ENCODE measurements at regions not wholly inside any gene's neighbourhood (a gene's known extent, or its start where the extent isn't known, plus 50 kb on each side); places are given as distances from the start of the nearest gene placed in this dataset.
"Not testable (repeated sequence)": the region's sequence is repeated elsewhere in the genome, so short reads cannot be mapped to it uniquely, and the experiment has no call there.

DNA sequence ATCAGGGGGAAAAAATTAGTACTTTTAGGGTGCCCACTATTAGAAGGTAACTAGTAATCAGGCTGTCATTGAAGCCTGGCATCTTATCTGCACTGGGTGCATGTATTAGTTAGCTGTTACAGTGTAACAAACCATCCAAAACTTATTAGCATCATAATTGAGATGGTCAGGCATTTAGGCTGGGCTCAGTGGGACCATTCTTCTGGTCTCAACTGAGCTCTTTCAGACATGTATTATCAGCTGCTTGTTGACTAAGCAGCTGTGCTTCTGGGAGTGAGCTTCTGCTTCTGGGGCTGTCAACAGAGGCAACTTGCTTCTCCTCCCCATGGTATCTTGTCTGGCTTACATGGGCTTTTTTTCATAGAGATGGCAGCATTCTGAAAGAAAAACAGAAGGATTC, 154.0 kb upstream of the ZNF92 start:
- Histone ChIP-seq H3K4me3 (ENCODE audit: low read length) (no peak overlapping the region), H3K36me3 (ENCODE audit: control insufficient read depth, insufficient read depth, low read length) (no peaks in the 10 kb centered on the region), H3K9ac (ENCODE audit: low read length) (no peak overlapping the region)

DNA sequence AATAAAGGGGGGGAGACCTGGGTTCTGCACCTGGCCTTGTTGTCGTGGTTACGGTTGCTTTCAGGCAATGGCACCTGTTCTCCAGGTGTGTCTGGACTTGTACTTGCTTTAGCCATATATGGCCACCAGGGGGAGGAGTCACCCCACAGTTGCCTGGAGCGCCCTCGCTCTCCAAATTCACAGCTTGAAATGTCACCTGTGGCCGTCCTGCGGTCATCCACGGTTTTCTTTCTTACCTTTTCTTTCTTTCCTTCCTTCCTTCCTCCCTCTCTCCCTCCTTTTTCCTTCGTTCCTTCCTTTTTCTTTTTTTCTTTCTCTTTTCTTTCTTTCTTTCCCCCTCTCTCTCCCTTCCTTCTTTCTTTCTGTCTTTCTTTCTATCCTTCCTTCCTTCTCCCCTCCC, 157.2 kb upstream of the ZNF92 start:
- H3K9me3 ChIP-seq (ENCODE audit: control insufficient read depth, low read length) = no peaks in the 10 kb centered on the region
- H3K4me1 ChIP-seq (ENCODE audit: control insufficient read depth, insufficient read depth, low read length) = no peaks in the 10 kb centered on the region
- H3K9ac ChIP-seq (ENCODE audit: low read length) = no peak overlapping the region
- H3K27me3 ChIP-seq (ENCODE audit: control insufficient read depth, insufficient read depth, low read length) = no peaks in the 10 kb centered on the region
- H3K4me3 ChIP-seq (ENCODE audit: low read length) = no peak overlapping the region
- no peaks in the 10 kb centered on the region for H3K36me3 ChIP-seq (ENCODE audit: control insufficient read depth, insufficient read depth, low read length)

More for the DNA sequence above, 154.0 kb upstream of the ZNF92 start:
- Histone ChIP-seq H3K27me3 (ENCODE audit: control insufficient read depth, insufficient read depth, low read length) (no peaks in the 10 kb centered on the region), H3K4me1 (ENCODE audit: control insufficient read depth, insufficient read depth, low read length) (no peaks in the 10 kb centered on the region), H3K9me3 (ENCODE audit: control insufficient read depth, low read length) (no peaks in the 10 kb centered on the region)

DNA sequence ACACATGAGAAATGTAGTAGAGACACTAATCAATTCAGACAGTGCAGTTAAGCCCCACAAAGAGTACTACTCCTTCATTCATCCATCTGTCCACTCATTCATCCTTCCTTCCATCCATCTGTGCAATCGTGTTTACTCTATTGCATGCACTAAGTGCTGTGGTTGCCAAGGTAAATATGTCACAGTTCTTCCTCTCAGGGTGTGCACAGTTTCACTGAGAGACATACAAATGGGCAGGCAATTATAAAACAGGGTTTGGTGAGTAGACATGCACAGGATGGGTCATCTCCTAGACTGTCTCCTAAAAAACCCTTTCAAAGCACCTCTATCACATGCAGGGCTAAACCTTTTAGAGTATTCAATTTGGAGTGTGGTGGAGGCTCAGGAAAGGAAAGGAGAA, 160.4 kb upstream of the ZNF92 start:
- H3K4me3 ChIP-seq (ENCODE audit: low read length); H3K36me3 ChIP-seq (ENCODE audit: control insufficient read depth, insufficient read depth, low read length); H3K9ac ChIP-seq (ENCODE audit: low read length); H3K4me1 ChIP-seq (ENCODE audit: control insufficient read depth, insufficient read depth, low read length); H3K9me3 ChIP-seq (ENCODE audit: control insufficient read depth, low read length); H3K27me3 ChIP-seq (ENCODE audit: control insufficient read depth, insufficient read depth, low read length): not testable (repeated sequence)

DNA sequence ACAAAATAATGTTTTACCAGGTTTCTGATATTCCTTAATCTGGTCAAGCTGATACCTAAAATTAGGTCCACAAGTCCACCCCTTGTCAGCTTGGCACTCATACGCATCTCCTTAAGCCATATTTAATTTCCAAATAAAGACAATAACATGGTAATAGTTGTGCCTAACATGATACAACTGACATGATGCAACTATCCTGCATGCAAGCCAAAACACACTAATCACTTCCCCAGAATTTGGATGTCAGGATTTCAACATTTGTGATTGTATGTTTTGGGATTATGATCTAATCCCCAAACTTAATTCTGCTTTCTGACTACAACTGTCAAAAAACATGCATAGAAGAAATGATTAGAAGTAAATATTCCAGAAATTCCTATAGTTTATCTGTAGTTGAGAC, 174.4 kb upstream of the ZNF92 start:
- not testable (repeated sequence) for H3K36me3 ChIP-seq (ENCODE audit: control insufficient read depth, insufficient read depth, low read length); H3K4me3 ChIP-seq (ENCODE audit: low read length); H3K27me3 ChIP-seq (ENCODE audit: control insufficient read depth, insufficient read depth, low read length); H3K9me3 ChIP-seq (ENCODE audit: control insufficient read depth, low read length); H3K9ac ChIP-seq (ENCODE audit: low read length); H3K4me1 ChIP-seq (ENCODE audit: control insufficient read depth, insufficient read depth, low read length)

DNA sequence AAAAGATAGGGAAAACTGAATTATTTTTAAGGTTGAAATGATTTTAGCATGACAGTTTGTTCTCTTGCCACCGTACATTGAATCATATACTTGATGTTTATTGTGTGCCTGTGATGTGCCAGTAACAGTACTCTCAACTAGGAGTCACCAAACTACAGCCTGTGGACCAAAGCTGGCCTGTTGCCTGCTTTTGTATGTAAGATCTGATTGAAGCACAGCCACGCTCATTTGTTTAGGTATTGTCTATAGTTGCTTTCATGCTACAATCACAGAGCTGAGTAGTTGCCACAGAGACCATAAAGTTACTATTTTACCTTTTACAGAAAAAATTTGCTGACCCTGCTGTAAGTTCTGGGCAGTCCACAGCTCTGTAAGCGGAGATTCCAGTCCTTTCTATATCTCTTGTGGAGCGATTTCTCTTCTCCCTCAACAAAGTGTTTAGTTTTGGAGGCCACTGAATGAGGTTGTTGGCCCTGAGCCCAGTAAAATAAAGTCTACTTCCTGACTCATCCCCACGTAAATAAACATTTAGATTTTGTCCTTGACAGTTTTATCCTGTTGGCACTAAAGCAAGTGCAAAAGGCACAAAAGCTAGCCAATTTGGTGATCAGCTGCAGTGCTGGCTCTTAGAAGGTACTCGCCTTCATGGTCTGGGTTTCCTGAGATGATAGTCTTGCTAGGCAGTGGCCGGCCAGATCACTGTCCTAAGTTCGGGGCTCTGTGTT, 180.2 kb upstream of the ZNF92 start:
- not testable (repeated sequence) for H3K9me3 ChIP-seq (ENCODE audit: control insufficient read depth, low read length); H3K27me3 ChIP-seq (ENCODE audit: control insufficient read depth, insufficient read depth, low read length); H3K4me3 ChIP-seq (ENCODE audit: low read length); H3K4me1 ChIP-seq (ENCODE audit: control insufficient read depth, insufficient read depth, low read length); H3K36me3 ChIP-seq (ENCODE audit: control insufficient read depth, insufficient read depth, low read length); H3K9ac ChIP-seq (ENCODE audit: low read length)

DNA sequence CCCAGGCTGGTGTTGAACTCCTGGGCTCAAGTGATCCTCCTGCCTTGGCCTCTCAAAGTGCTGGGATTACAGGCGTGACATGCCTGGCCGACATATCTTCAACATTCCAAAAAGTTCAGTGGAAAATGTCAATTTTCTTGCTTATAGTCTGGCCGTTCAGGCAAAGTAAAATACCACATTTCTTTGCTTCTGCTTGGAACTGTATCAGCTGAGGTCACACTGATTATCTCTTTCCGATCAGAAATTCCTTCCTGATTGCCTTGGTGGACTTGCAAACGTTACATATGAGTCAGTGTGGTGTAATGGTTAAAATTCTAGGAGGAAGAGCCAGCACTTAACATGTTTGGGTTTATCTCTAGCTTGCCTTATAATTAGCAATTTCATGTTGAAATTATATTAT, 170.6 kb upstream of the ERV3-1 start:
- H3K4me3 ChIP-seq (ENCODE audit: low read length); H3K9me3 ChIP-seq (ENCODE audit: control insufficient read depth, low read length); H3K36me3 ChIP-seq (ENCODE audit: control insufficient read depth, insufficient read depth, low read length); H3K27me3 ChIP-seq (ENCODE audit: control insufficient read depth, insufficient read depth, low read length); H3K9ac ChIP-seq (ENCODE audit: low read length); H3K4me1 ChIP-seq (ENCODE audit: control insufficient read depth, insufficient read depth, low read length): not testable (repeated sequence)

DNA sequence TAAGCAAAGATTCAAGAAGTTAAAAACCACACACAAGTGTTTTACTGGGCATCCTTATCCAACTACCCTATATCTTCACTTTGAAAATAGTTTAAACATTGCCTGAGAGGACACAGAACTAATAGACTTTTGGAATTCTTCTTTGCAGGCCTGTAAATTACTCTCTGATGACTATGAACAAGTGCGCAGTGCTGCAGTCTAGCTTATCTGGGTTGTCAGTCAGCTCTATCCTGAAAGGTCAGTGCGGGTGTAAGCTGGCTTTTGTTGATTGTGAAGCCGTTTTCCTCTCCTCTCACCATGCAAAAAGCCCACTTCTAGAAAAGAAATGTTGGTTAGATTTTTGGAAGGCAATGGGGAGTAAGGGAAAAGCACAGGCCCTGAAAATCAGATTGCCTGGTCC, 143.6 kb upstream of the ERV3-1 start:
- H3K36me3 ChIP-seq (ENCODE audit: control insufficient read depth, insufficient read depth, low read length); H3K4me1 ChIP-seq (ENCODE audit: control insufficient read depth, insufficient read depth, low read length); H3K27me3 ChIP-seq (ENCODE audit: control insufficient read depth, insufficient read depth, low read length); H3K9me3 ChIP-seq (ENCODE audit: control insufficient read depth, low read length); H3K9ac ChIP-seq (ENCODE audit: low read length); H3K4me3 ChIP-seq (ENCODE audit: low read length): not testable (repeated sequence)

DNA sequence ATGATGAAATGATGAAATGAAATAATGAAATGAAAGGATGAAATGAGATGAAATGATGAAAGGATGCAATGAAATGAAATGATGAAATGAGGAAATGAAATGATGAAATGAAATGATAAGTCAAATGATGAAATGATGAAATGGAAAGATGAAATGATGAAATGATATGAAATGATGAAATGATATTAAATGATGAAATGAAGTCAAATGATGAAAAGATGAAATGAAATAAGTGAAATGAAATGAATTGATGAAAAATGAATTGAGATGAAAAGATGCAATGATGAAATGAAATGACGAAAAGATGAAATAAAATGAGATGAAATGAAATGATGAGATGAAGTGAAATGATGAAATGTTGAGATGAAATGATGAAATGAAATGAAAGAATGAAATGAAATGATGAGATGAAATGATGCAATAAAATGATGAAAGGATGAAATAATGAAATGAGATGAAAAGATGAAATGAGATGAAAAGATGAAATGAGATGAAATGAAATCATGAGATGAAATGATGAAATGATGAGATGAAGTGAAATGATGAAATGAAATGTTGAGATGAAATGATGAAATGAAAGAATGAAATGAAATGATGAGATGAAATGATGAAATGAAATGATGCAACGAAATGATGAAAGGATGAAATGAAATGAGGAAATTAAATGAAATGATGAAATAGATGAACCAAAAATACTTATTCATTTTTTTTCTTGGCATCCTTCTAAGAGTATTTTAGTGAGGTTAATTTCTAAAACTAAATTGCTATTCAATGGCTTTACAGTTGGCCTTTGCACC, 139.8 kb upstream of the ERV3-1 start:
- H3K9ac ChIP-seq (ENCODE audit: low read length); H3K36me3 ChIP-seq (ENCODE audit: control insufficient read depth, insufficient read depth, low read length); H3K9me3 ChIP-seq (ENCODE audit: control insufficient read depth, low read length); H3K27me3 ChIP-seq (ENCODE audit: control insufficient read depth, insufficient read depth, low read length); H3K4me3 ChIP-seq (ENCODE audit: low read length); H3K4me1 ChIP-seq (ENCODE audit: control insufficient read depth, insufficient read depth, low read length): not testable (repeated sequence)

DNA sequence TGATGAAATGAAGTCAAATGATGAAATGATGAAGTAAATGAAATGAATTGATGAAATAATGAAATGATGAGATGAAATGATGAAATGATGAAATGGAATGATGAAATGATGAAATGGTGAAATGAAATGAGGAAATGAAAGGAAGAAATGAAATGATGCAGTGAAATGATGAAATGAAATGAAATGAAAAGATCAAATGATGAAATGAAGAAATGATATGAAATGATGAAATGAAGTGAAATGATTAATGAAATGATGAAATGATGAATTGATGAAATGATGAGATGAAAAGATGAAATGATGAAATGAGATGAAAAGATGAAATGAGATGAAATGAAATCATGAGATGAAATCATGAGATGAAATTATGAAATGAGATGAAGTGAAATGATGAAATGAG, 139.2 kb upstream of the ERV3-1 start:
- not testable (repeated sequence) for H3K9me3 ChIP-seq (ENCODE audit: control insufficient read depth, low read length)

DNA sequence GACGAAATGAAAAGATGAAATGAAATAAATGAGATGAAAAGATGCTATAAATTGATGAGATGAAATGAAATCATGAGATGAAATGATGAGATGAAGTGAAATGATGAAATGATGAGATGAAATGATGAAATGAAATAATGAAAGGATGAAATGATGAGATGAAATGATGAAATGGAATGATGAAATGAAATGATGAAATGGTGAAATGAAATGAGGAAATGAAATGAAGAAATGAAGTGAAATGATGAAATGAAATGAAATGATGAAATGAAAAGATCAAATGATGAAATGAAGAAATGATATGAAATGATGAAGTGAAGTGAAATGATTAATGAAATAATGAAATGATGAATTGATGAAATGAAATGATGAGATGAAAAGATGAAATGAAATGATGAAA, 138.5 kb upstream of the ERV3-1 start:
- not testable (repeated sequence) for H3K4me3 ChIP-seq (ENCODE audit: low read length); H3K9me3 ChIP-seq (ENCODE audit: control insufficient read depth, low read length); H3K9ac ChIP-seq (ENCODE audit: low read length); H3K4me1 ChIP-seq (ENCODE audit: control insufficient read depth, insufficient read depth, low read length); H3K27me3 ChIP-seq (ENCODE audit: control insufficient read depth, insufficient read depth, low read length); H3K36me3 ChIP-seq (ENCODE audit: control insufficient read depth, insufficient read depth, low read length)

More for the DNA sequence above, 139.2 kb upstream of the ERV3-1 start:
- H3K4me1 ChIP-seq (ENCODE audit: control insufficient read depth, insufficient read depth, low read length); H3K36me3 ChIP-seq (ENCODE audit: control insufficient read depth, insufficient read depth, low read length); H3K27me3 ChIP-seq (ENCODE audit: control insufficient read depth, insufficient read depth, low read length); H3K4me3 ChIP-seq (ENCODE audit: low read length); H3K9ac ChIP-seq (ENCODE audit: low read length): not testable (repeated sequence)

DNA sequence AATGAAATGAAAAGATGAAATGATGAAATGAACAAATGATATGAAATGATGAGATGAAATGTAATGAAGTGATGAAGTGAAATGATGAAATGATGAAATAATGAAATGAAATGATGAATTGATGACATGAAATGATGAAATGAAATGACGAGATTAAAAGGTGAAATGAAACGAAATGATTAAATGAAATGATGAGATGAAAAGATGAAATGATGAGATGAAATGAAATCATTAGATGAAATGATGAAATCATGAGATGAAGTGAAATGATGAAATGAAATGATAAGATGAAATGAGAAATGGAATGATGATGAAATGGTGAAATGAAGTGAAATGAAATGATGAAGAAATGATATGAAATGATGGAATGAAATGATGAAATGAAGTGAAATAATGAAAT, 138.1 kb upstream of the ERV3-1 start:
- H3K27me3 ChIP-seq (ENCODE audit: control insufficient read depth, insufficient read depth, low read length); H3K36me3 ChIP-seq (ENCODE audit: control insufficient read depth, insufficient read depth, low read length); H3K4me3 ChIP-seq (ENCODE audit: low read length); H3K9me3 ChIP-seq (ENCODE audit: control insufficient read depth, low read length); H3K9ac ChIP-seq (ENCODE audit: low read length); H3K4me1 ChIP-seq (ENCODE audit: control insufficient read depth, insufficient read depth, low read length): not testable (repeated sequence)

DNA sequence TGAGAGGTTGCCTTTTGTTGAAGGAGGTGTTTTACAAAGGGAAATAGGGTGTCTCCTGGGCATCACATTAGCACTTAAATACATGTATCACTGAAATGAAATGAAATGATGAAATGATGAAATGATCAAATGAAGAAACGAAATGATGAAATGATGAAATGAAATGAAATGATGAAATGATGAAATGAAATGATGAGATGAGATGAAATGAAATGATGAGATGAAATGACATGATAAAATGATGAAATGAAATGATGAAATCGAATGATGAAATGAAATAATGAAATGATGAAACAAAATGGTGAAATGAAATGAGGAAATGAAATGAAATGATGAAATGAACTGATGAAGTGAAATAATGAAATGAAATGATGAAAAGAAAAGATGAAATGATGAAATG, 137.6 kb upstream of the ERV3-1 start:
- H3K9me3 ChIP-seq (ENCODE audit: control insufficient read depth, low read length); H3K4me1 ChIP-seq (ENCODE audit: control insufficient read depth, insufficient read depth, low read length); H3K27me3 ChIP-seq (ENCODE audit: control insufficient read depth, insufficient read depth, low read length); H3K4me3 ChIP-seq (ENCODE audit: low read length); H3K36me3 ChIP-seq (ENCODE audit: control insufficient read depth, insufficient read depth, low read length); H3K9ac ChIP-seq (ENCODE audit: low read length): not testable (repeated sequence)

DNA sequence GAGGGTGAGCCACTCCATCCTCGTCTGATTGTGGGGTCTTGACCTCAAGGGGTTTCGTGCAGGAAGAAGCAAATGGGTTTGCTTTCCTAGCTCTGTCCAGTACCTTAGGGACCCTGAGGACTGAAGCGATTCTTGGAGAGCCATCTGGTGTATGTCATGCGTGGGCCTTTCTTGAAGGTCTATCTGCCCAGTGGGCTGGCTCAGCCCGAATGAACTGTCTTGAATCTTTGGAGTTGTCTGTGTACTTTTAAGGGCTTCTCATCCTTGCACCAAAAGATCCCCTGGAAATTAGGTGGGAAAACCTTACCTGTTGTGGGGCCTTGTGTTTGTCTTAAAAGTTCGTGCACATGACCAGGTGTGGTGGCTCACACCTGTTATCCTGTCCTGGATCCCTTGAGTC, 135.4 kb upstream of the ERV3-1 start:
- not testable (repeated sequence) for H3K36me3 ChIP-seq (ENCODE audit: control insufficient read depth, insufficient read depth, low read length); H3K9me3 ChIP-seq (ENCODE audit: control insufficient read depth, low read length); H3K27me3 ChIP-seq (ENCODE audit: control insufficient read depth, insufficient read depth, low read length); H3K4me3 ChIP-seq (ENCODE audit: low read length); H3K9ac ChIP-seq (ENCODE audit: low read length); H3K4me1 ChIP-seq (ENCODE audit: control insufficient read depth, insufficient read depth, low read length)

Data from mucosa of stomach (tissue), 1 donor.